Pancreas (tissue), 10 donors: ENCODE measurements at regions not wholly inside any gene's neighbourhood (a gene's known extent, or its start where the extent isn't known, plus 50 kb on each side); places are given as distances from the start of the nearest gene placed in this dataset.
A peak's percentile ranks its signal among the peaks of the same experiment; 100 is the strongest.

Source experiments
- ATAC-seq, 4 donors: fragments of 200-7000 bp; cut with Tn5 transposase; one replicate each; pipeline versions ENCODE4 v1.8.0 to v1.9.1; 2020; ENCODE audit warnings: mild to moderate bottlenecking in 4 of 4, moderate library complexity in 4 of 4
- DNase-seq, 6 donors: peaks; one replicate each; pipeline ENCODE4 v3.0.0-alpha.2; 2020
- FAIRE-seq: peaks from 2 replicates; lab custom pipeline; 2012; peaks lifted over from hg19 to GRCh38; lab: Jason Lieb, UNC
- H3K27ac ChIP-seq, 4 donors: fragments of 200-600 bp; sonication (generic); 1 replicate in 3 of 4; 2 replicates in 1 of 4; pipeline versions ENCODE4 v1.5.0 to v1.8.0; 2020
- H3K27me3 ChIP-seq, 4 donors: fragments of 200-600 bp; one replicate each; pipeline ENCODE4 v1.8.0; 2021
- H3K36me3 ChIP-seq, 3 donors: fragments of 200-600 bp; sonication (generic) in 1 of 3; one replicate each; pipeline versions ENCODE4 v1.5.0 to v1.8.0; 2020 to 2021
- H3K4me1 ChIP-seq, 3 donors: fragments of 200-600 bp; one replicate each; pipeline ENCODE4 v1.8.0; 2021
- H3K4me3 ChIP-seq, 4 donors: fragments of 200-600 bp; sonication (generic) in 2 of 4; one replicate each; pipeline versions ENCODE4 v1.5.0 to v1.8.0; 2020 to 2021
- H3K9me3 ChIP-seq, 4 donors: fragments of 200-600 bp; one replicate each; pipeline ENCODE4 v1.8.0; 2021
- WGBS, 2 donors: extraction: QIAGEN DNeasy Blood & Tissue Kit; methylation state at CpG; one replicate each; pipeline ENCODE4 v1.1.7; 2013; 5-methylcytosine and 5-hydroxymethylcytosine counted together
- intact Hi-C, 3 donors: fragments of 100-400 bp; cut with DNase I; formaldehyde crosslinking; loops; one replicate each; pipeline versions ENCODE4 v1.11.1 to v1.14.2; 2022
- TF ChIP-seq, protein P1 (sequence below), 4 donors: fragments of 200-600 bp; sonication (generic) in 3 of 4; IDR thresholded peaks; one replicate each; pipeline versions ENCODE4 v1.5.0 to v1.8.0; 2021; ENCODE audit warnings: antibody characterized with exemption in 4 of 4
- donor health status: healthy with polysubstance abuse.
- donor health status: DM: no; HTN: no; CAD: no; lungs with moderate emphysema.
- donor health status: DM: no; HTN: no; CAD: no.
- donor health status: control.
- donor health status: control.
- donor health status: Bipolar disorder and iron deficiency.
- donor health status: DM: yes; HTN: yes; CAD: no.
- donor health status: DM: no; HTN: no; CAD: no.
- donor health status: DM: no; HTN: no; CAD: no.
- donor health status: DM: yes; HTN: yes; CAD: no.

DNA sequence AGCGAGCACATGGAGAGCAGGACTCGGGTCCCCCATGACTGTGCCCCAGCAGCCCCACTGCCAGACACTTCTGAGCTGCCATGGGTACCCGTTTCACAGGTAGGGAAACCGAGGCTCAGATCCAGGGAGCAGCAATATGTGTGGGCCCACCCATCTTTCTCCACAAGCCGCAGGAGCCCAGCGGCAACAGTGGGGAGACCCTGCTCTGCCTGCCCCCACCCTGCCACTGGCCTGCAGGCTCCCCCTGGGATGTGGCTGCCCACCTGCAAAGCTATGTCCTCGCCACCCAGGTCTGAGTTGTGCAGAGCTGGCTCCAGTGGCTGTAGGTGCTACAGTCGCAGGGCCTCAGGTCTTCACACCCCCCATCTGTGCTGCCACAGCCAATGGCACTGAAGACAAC lies 50.6 kb upstream of the C1QTNF9B start:
- no peak overlapping the region for H3K27ac ChIP-seq
- ATAC-seq = no peak
- TF ChIP-seq, protein P1, sequence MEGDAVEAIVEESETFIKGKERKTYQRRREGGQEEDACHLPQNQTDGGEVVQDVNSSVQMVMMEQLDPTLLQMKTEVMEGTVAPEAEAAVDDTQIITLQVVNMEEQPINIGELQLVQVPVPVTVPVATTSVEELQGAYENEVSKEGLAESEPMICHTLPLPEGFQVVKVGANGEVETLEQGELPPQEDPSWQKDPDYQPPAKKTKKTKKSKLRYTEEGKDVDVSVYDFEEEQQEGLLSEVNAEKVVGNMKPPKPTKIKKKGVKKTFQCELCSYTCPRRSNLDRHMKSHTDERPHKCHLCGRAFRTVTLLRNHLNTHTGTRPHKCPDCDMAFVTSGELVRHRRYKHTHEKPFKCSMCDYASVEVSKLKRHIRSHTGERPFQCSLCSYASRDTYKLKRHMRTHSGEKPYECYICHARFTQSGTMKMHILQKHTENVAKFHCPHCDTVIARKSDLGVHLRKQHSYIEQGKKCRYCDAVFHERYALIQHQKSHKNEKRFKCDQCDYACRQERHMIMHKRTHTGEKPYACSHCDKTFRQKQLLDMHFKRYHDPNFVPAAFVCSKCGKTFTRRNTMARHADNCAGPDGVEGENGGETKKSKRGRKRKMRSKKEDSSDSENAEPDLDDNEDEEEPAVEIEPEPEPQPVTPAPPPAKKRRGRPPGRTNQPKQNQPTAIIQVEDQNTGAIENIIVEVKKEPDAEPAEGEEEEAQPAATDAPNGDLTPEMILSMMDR (IDR thresholded peaks at IDR 0.05) = no peak
- peak in 1 of 6 donors; percentile 40 for DNase-seq
- H3K36me3 ChIP-seq = no peaks in the 10 kb centered on the region
- intact Hi-C loops = no loop called here
- no peaks in the 10 kb centered on the region for H3K9me3 ChIP-seq
- no peaks in the 10 kb centered on the region for H3K4me1 ChIP-seq
- WGBS, 2 donors = 70 to 88% methylated on average over 8 of the region's 8 CpGs
- H3K4me3 ChIP-seq = no peak overlapping the region
- H3K27me3 ChIP-seq = no peaks in the 10 kb centered on the region
- FAIRE-seq = no peak

DNA sequence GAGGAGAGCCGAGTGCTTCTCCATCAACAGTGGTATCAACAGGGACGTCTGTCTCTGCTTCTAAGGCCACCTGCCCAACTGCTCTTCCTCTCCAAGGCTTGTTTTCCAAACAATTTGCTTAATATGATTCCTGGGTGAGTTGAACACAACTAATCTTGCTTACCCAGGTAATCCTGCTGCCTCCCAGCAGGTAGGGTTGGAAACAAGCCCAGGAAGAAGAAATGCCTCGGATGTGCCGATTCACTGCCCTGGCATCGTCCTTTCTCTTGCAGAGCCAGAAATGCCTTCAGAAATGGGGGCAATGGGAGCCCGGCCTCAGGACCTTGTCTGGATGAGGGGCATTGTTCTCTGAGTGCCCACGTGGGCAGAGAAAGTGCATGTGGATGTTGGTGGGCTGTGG lies 51.9 kb upstream of the C1QTNF9B start:
- no peak overlapping the region for H3K27ac ChIP-seq
- no peaks in the 10 kb centered on the region for H3K4me1 ChIP-seq
- no peaks in the 10 kb centered on the region for H3K9me3 ChIP-seq
- H3K36me3 ChIP-seq = no peaks in the 10 kb centered on the region
- FAIRE-seq (no peak), ATAC-seq (no peak), DNase-seq (no peak)
- TF ChIP-seq, protein P1 (IDR thresholded peaks at IDR 0.05) = no peak
- no peak overlapping the region for H3K4me3 ChIP-seq
- H3K27me3 ChIP-seq = no peaks in the 10 kb centered on the region
- 44 to 57% methylated on average over 7 of the region's 7 CpGs for WGBS, 2 donors
- intact Hi-C loops = no loop called here

DNA sequence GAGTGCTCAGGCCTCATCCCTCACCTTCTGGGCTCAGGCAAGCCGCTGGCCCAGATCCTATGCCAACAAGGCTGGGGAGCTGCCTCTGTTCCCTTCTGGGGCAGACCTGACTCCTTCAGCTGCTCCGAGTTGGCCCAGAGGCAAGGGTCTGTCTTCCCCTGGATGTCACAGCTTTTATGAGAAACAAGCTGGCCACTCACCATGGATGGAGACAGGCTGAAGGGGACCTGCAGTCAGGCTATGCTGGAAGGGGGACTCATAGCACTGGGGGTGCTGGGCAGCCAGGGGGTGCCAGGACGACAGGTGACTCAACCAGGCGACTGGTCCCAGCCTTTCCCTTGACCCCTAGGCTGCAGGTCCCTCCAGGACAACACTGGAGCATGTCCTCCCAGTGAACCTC lies 52.4 kb upstream of the C1QTNF9B start:
- Histone ChIP-seq H3K4me3 (no peak overlapping the region), H3K36me3 (no peaks in the 10 kb centered on the region), H3K27me3 (no peaks in the 10 kb centered on the region), H3K9me3 (no peaks in the 10 kb centered on the region), H3K4me1 (no peaks in the 10 kb centered on the region), H3K27ac (no peak overlapping the region)
- TF ChIP-seq, protein P1 (IDR thresholded peaks at IDR 0.05) = no peak
- 68% methylated on average over 4 of the region's 4 CpGs for WGBS, 2 donors
- intact Hi-C loops = no loop called here
- no peak for ATAC-seq
- DNase-seq = peak in 1 of 6 donors; percentile 40
- FAIRE-seq = no peak

DNA sequence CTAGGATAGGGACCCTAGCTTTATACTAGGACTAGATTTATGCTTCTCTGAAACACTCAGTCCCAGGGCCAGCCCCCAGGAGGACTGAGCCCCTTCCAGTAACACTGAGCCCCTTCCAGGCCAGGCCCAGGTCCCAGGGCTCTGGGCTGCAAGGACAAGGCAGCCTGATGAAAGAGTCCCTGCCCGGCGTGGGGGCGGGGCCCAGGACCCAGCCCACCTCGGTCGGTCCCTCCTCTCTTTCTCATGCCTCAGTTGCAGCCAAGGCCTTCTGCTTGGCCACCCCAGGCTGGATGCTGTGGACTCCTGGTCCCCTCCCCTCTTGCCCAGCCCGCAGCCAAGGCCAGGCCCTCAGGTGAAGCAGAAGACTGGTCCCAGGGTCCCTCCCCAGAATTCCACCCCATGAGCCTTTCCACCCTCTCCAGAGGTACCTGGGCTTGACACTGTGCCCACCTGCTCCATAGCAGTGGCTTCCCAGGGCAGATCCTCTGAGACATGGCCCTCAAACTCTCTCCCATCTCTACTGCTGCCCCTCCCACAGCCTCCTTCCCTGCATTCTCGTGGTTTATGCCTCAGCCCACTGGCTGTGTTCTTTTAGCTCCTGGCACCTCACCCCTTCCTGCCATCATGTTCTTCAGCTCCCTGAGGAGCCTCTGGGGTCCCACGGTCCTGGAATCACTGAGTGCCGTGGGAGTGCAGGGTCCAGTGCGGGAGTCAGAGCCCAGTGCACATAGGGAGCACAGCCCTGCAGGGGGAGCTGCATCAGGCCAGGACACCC lies 53.6 kb upstream of the C1QTNF9B start:
- DNase-seq (peak in 1 of 6 donors; percentile 40), FAIRE-seq (no peak), ATAC-seq (no peak)
- intact Hi-C loops = no loop called here
- TF ChIP-seq, protein P1 (IDR thresholded peaks at IDR 0.05) = no peak
- WGBS, 2 donors = 68 to 89% methylated on average over 10 of the region's 10 CpGs
- H3K4me3 ChIP-seq = no peak overlapping the region
- no peak overlapping the region for H3K27ac ChIP-seq
- no peaks in the 10 kb centered on the region for H3K4me1 ChIP-seq
- H3K9me3 ChIP-seq = no peaks in the 10 kb centered on the region
- no peaks in the 10 kb centered on the region for H3K36me3 ChIP-seq
- no peaks in the 10 kb centered on the region for H3K27me3 ChIP-seq

DNA sequence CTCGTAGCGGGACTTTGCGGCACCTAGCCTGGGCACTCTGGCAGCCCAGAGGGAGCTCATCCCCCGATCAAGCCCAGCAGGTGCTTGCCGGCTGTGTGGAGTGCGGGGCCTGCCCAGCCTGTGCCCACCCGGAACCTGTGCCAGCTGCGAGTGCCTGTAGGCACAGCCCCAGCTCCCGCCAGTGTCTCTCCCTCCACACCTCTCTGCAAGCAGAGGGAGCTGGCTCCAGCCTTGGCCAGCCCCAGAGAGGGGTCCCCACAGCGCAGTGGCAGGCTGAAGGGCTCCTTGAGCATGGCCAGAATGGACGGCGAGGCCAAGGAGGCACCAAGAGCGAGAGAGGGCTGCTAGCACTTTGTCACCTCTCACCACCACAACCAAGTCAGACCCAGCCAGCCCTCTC lies 55.5 kb upstream of the C1QTNF9B start:
- no peaks in the 10 kb centered on the region for H3K36me3 ChIP-seq
- FAIRE-seq (no peak), ATAC-seq (no peak), DNase-seq (peak in 1 of 6 donors; percentile 55)
- WGBS, 2 donors = 84 to 89% methylated on average over 13 of the region's 13 CpGs
- H3K4me3 ChIP-seq = no peak overlapping the region
- H3K9me3 ChIP-seq = no peaks in the 10 kb centered on the region
- no peak overlapping the region for H3K27ac ChIP-seq
- no peaks in the 10 kb centered on the region for H3K27me3 ChIP-seq
- TF ChIP-seq, protein P1 (IDR thresholded peaks at IDR 0.05) = no peak
- intact Hi-C loops = no loop called here
- no peaks in the 10 kb centered on the region for H3K4me1 ChIP-seq
